NB4 (cell line): ENCODE measurements at regions not wholly inside any gene's neighbourhood (a gene's known extent, or its start where the extent isn't known, plus 50 kb on each side); places are given as distances from the start of the nearest gene placed in this dataset.

Source experiments
- DNase-seq: peaks from one replicate; pipeline ENCODE4 v3.0.0; 2010; ENCODE audit warnings: low read depth
- H3K4me3 ChIP-seq: one replicate; pipeline ENCODE4 v1.5.1; 2011; ENCODE audit warnings: mild to moderate bottlenecking, low read depth, low read length, moderate library complexity
- CTCF ChIP-seq: IDR thresholded peaks from one replicate; pipeline ENCODE4 v1.5.1; 2012; ENCODE audit warnings: low read depth, low read length
- MAX ChIP-seq: IDR thresholded peaks from 2 replicates; pipeline ENCODE4 v1.6.1; 2011; ENCODE audit warnings: low read depth, low read length
- MYC ChIP-seq: IDR thresholded peaks from 2 replicates; pipeline ENCODE4 v1.6.1; 2011; ENCODE audit warnings: low read depth, low read length
- POLR2A ChIP-seq: IDR thresholded peaks from 2 replicates; pipeline ENCODE4 v1.6.1; 2011; ENCODE audit warnings: mild to moderate bottlenecking; ENCODE audit not compliant: insufficient read length; ENCODE audit errors: extremely low read depth

DNA sequence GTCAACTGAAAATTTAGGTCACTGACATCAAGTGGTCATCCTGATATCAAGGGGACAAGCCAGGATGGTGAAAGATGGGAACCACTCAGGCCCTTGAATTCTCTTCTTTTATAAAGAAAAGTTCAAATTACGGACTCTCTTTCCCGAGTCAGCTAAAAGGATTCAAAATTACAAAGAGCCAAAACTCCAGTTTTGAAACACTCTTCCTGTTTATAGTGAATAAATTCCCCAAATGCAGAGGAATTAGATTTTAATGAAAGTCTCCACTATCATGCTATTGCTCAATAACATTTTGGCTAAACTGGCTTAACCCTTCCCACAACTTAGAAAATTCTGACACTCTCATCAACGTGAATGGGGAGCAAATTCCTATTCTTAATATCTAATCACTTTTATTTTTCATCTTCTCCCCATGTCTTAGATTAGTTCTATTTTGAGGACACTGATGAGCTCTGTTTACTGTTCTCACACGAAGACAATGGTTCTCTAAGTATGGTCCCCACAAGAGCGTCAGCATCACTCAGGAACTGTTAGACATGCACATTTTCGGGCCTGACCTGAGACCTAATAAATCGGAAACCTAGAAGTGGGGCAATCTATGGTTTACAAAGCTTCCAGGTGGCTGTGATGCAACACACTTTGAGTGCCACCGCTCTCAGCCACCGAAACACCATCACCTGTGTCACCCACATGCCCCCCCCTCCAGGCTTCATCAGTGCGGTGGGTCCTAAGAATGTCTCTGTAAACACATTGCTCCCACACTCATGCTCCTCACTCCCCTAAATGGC is 64.4 kb upstream of the TIAM1 start:
- no peak for TF ChIP-seq MYC
- no peak for TF ChIP-seq MAX
- no peak for TF ChIP-seq CTCF
- TF ChIP-seq POLR2A = no peak
- DNase-seq = no peak
- no peak overlapping the region for H3K4me3 ChIP-seq

- no peak for TF ChIP-seq CTCF
- no peak for TF ChIP-seq MYC
- no peak for TF ChIP-seq POLR2A
- TF ChIP-seq MAX = no peak
- H3K4me3 ChIP-seq = no peak overlapping the region
- no peak for DNase-seq
Measured at GRCh38 chr21:31406510-31406909, 62.4 kb upstream of the TIAM1 start.

- H3K4me3 ChIP-seq = no peak overlapping the region
Measured at GRCh38 chr21:31405604-31406003, 61.5 kb upstream of the TIAM1 start.

GRCh38 chr21:31403596-31404333 is 59.7 kb upstream of the TIAM1 start:
- no peak overlapping the region for H3K4me3 ChIP-seq
- no peak for DNase-seq
- no peak for TF ChIP-seq MYC
- no peak for TF ChIP-seq POLR2A
- no peak for TF ChIP-seq CTCF
- no peak for TF ChIP-seq MAX

More at GRCh38 chr21:31405604-31406003, 61.5 kb upstream of the TIAM1 start:
- DNase-seq = no peak
- TF ChIP-seq POLR2A (no peak), MAX (no peak), MYC (no peak), CTCF (no peak)

GRCh38 chr21:31399591-31399990 is 55.5 kb upstream of the TIAM1 start:
- TF ChIP-seq POLR2A (no peak), MAX (no peak), MYC (no peak), CTCF (no peak)
- no peak overlapping the region for H3K4me3 ChIP-seq
- no peak for DNase-seq
